Mesenchymal stem cell (in vitro differentiated cells and primary cell): ENCODE measurements at regions not wholly inside any gene's neighbourhood (a gene's known extent, or its start where the extent isn't known, plus 50 kb on each side); places are given as distances from the start of the nearest gene placed in this dataset.

Source experiments
- DNase-seq: peaks from one replicate; pipeline ENCODE4 v3.0.0-alpha.2; 2013
- H2AFZ ChIP-seq: one replicate; pipeline ENCODE4 v1.6.1; 2013; ENCODE audit warnings: low read depth, mild to moderate bottlenecking, control low read depth, inconsistent platforms, low read length, moderate library complexity
- H2AK5ac ChIP-seq: 2 replicates; pipeline ENCODE4 v1.6.1; 2013; ENCODE audit warnings: low read length, moderate library complexity, mild to moderate bottlenecking, inconsistent platforms; ENCODE audit not compliant: severe bottlenecking
- H2BK120ac ChIP-seq: one replicate; pipeline ENCODE4 v1.6.1; 2013; ENCODE audit warnings: low read depth, mild to moderate bottlenecking, inconsistent platforms, low read length, moderate library complexity
- H2BK12ac ChIP-seq, 2 experiments: one replicate each; pipeline ENCODE4 v1.6.1; 2013; ENCODE audit warnings: inconsistent platforms in 2 of 2, low read length in 2 of 2, mild to moderate bottlenecking in 2 of 2, moderate library complexity in 2 of 2, control low read depth in 1 of 2
- H2BK15ac ChIP-seq: one replicate; pipeline ENCODE4 v1.6.1; 2013; ENCODE audit warnings: mild to moderate bottlenecking, low read depth, inconsistent platforms; ENCODE audit not compliant: poor library complexity, severe bottlenecking
- H2BK5ac ChIP-seq: 2 replicates; pipeline ENCODE4 v1.6.1; 2013; ENCODE audit warnings: low read depth, mild to moderate bottlenecking, low read length, control low read depth, inconsistent platforms; ENCODE audit not compliant: poor library complexity, severe bottlenecking
- H3K14ac ChIP-seq, 2 experiments: one replicate each; pipeline ENCODE4 v1.6.1; 2013; ENCODE audit warnings: inconsistent platforms in 2 of 2, low read length in 2 of 2, control low read depth in 1 of 2, mild to moderate bottlenecking in 1 of 2, moderate library complexity in 1 of 2
- H3K18ac ChIP-seq, 2 experiments: one replicate each; pipeline ENCODE4 v1.6.1; 2013; ENCODE audit warnings: inconsistent platforms in 2 of 2, low read length in 2 of 2, control low read depth in 1 of 2, low read depth in 1 of 2, mild to moderate bottlenecking in 1 of 2
- H3K23ac ChIP-seq, 2 experiments: one replicate each; pipeline ENCODE4 v1.6.1; 2013; ENCODE audit warnings: inconsistent platforms in 2 of 2, low read length in 2 of 2, mild to moderate bottlenecking in 2 of 2, moderate library complexity in 2 of 2, control low read depth in 1 of 2
- H3K27ac ChIP-seq: 2 replicates; pipeline ENCODE4 v1.5.1; 2013; ENCODE audit warnings: mild to moderate bottlenecking, moderate library complexity, low read length, control low read depth, inconsistent platforms; ENCODE audit not compliant: poor library complexity, severe bottlenecking
- H3K27me3 ChIP-seq, 2 experiments: 2 replicates each; pipeline versions ENCODE4 v1.6.1 to v1.7.0; 2013; ENCODE audit warnings: low read length in 2 of 2, mild to moderate bottlenecking in 2 of 2, moderate library complexity in 2 of 2, control low read depth in 1 of 2, inconsistent platforms in 1 of 2; ENCODE audit not compliant: control insufficient read depth in 1 of 2, insufficient read depth in 1 of 2
- H3K36me3 ChIP-seq, 2 experiments: 2 replicates each; pipeline versions ENCODE4 v1.6.1 to v1.7.0; 2013; ENCODE audit warnings: low read length in 2 of 2, control low read depth in 1 of 2, inconsistent platforms in 1 of 2, low read depth in 1 of 2, mild to moderate bottlenecking in 1 of 2; ENCODE audit not compliant: insufficient read depth in 2 of 2, control insufficient read depth in 1 of 2
- H3K4ac ChIP-seq, 2 experiments: one replicate each; pipeline ENCODE4 v1.6.1; 2013; ENCODE audit warnings: inconsistent platforms in 2 of 2, low read length in 2 of 2, mild to moderate bottlenecking in 2 of 2, moderate library complexity in 2 of 2, control low read depth in 1 of 2, low read depth in 1 of 2
- H3K4me1 ChIP-seq: 2 replicates; pipeline ENCODE4 v1.6.1; 2013; ENCODE audit warnings: low read depth, low read length, control low read depth; ENCODE audit not compliant: control insufficient read depth, insufficient read depth
- H3K4me2 ChIP-seq: 2 replicates; pipeline ENCODE4 v1.6.1; 2013; ENCODE audit warnings: low read length, mild to moderate bottlenecking, inconsistent platforms; ENCODE audit not compliant: poor library complexity, severe bottlenecking
- H3K4me3 ChIP-seq, 2 experiments: 2 replicates each; pipeline versions ENCODE4 v1.5.1 to v1.7.0; 2013; ENCODE audit warnings: low read length in 2 of 2, mild to moderate bottlenecking in 2 of 2, control low read depth in 1 of 2, low read depth in 1 of 2; ENCODE audit not compliant: insufficient read depth in 1 of 2
- H3K79me1 ChIP-seq: replicated peaks from 2 replicates; pipeline ENCODE4 v1.6.1; 2013; ENCODE audit warnings: mild to moderate bottlenecking, control low read depth, low read length, inconsistent platforms; ENCODE audit not compliant: poor library complexity, severe bottlenecking
- H3K9ac ChIP-seq: 2 replicates; pipeline ENCODE4 v1.7.0; 2013; ENCODE audit warnings: mild to moderate bottlenecking, low read length, moderate library complexity
- H3K9me3 ChIP-seq: 2 replicates; pipeline ENCODE4 v1.7.0; 2013; ENCODE audit warnings: mild to moderate bottlenecking, low read length; ENCODE audit not compliant: control insufficient read depth
- H4K8ac ChIP-seq: one replicate; pipeline ENCODE4 v1.6.1; 2013; ENCODE audit warnings: inconsistent platforms, mild to moderate bottlenecking, low read length, moderate library complexity
- H4K91ac ChIP-seq: one replicate; pipeline ENCODE4 v1.6.1; 2013; ENCODE audit warnings: mild to moderate bottlenecking, low read length, inconsistent platforms
- WGBS: methylation state at CpG from one replicate; pipeline ENCODE4 v1.1.7; 2013; ENCODE audit warnings: mixed read lengths; 5-methylcytosine and 5-hydroxymethylcytosine counted together

DNA sequence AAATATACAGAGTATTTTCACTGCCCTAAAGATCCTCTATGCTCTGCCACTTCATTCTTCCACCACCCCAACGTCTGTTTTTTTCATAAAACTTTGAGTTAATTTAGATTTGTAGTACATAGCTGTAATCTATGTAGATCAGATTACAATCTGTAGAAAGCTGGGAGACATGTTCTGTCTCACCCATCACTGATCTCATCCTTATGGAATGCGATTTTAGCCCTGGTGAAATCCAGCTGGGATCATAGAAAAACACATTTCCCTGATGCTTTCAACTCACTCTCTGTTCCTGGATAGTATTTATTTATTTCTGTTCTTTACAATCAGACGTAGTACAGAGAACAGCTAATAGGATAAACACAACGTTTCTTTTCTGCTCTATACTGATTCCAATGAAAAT lies 521.0 kb downstream of the KIF20B start:
- WGBS, result 0% methylated on average over 2 of the region's 4 CpGs
- H4K91ac ChIP-seq, result no peak overlapping the region
- no peak overlapping the region for H3K18ac ChIP-seq
- no peak overlapping the region for H2BK12ac ChIP-seq
- H2AFZ ChIP-seq, result no peak overlapping the region
- peak; percentile 81 for DNase-seq
- H3K27ac ChIP-seq, result no peak overlapping the region
- no peak overlapping the region for H2BK15ac ChIP-seq
- H3K23ac ChIP-seq, result no peak overlapping the region
- H2BK120ac ChIP-seq, result no peak overlapping the region
- H3K4ac ChIP-seq, result no peak overlapping the region
- no peak overlapping the region for H2BK5ac ChIP-seq
- no peak overlapping the region for H3K9ac ChIP-seq
- no peak overlapping the region for H3K4me2 ChIP-seq
- H3K9me3 ChIP-seq, result no peaks in the 10 kb centered on the region
- no peak overlapping the region for H4K8ac ChIP-seq
- H3K27me3 ChIP-seq, result no peaks in the 10 kb centered on the region
- H2AK5ac ChIP-seq, result no peak overlapping the region
- no peak overlapping the region for H3K4me3 ChIP-seq
- H3K4me1 ChIP-seq, result peaks cover 2% of the 10 kb centered on the region
- no peaks in the 10 kb centered on the region for H3K79me1 ChIP-seq
- H3K36me3 ChIP-seq, result no peaks in the 10 kb centered on the region
- H3K14ac ChIP-seq, result no peak overlapping the region

DNA sequence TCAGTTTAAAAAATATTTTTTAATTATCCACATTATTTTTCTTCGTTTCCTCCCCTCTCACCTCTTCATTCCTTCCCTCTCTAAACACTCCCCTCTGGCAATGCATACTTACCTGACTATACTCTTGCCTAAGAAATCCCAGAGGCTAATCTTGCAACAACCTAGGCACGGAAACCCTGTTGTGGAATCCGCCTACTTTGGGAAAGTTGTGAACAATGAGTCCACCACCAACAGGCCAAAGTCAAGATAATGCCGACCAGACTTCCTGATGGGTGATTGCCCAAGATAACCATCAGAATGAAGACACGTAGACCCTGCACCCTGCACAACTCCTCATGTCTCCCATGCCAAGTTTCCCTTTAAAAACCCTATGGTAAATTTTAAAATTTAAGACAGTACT lies 521.5 kb downstream of the KIF20B start:
- 65% methylated on average over 5 of the region's 5 CpGs for WGBS

DNA sequence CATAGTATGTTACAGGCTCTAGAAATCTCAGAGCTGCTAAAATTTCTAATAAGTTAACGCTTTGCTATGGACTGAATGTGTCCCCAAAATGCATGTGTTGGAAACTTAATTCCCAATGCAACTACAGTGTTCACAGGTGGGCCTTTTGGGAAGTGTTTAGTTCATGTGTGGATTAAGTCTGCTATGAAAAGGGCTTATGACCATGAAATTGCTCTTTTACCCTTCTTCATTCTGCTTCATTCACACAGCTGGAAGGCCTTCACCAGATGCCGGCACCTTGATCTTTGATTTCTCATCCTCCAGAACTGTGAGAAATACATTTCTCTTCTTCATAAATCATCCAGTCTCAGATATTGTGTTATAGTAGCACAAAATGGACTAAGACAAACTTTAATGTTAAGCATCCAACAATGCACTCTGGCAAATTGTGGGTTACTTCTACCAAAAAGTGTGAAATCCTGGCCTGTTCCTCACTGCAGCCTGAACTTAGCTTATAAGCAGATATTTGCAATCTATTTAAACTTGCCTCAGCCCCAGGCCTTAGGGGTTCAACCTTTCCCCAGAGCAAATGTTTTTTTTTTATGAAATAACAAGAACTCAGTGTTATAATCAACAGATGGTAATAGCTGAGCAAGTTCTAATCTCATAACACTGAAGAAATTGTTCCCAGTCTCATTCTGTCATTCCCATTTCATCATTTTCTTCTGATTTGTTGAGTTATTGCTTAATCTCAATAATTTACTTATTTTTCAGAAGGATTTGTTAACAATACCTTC lies 523.6 kb downstream of the KIF20B start:
- Histone ChIP-seq H3K27ac (no peak overlapping the region), H3K4me2 (no peak overlapping the region), H2AK5ac (no peak overlapping the region), H2AFZ (no peak overlapping the region), H2BK15ac (no peak overlapping the region), H3K4me1 (peaks cover 2% of the 10 kb centered on the region), H3K36me3 (no peaks in the 10 kb centered on the region), H2BK120ac (no peak overlapping the region), H3K9ac (no peak overlapping the region), H3K23ac (no peak overlapping the region), H3K14ac (no peak overlapping the region), H4K91ac (no peak overlapping the region), H2BK12ac (no peak overlapping the region), H3K18ac (no peak overlapping the region), H3K4ac (no peak overlapping the region), H3K9me3 (peaks cover 10% of the 10 kb centered on the region), H4K8ac (no peak overlapping the region), H3K27me3 (no peaks in the 10 kb centered on the region), H3K79me1 (no peaks in the 10 kb centered on the region), H2BK5ac (no peak overlapping the region), H3K4me3 (no peak overlapping the region)
- WGBS, result 100% methylated on average over 2 of the region's 2 CpGs
- no peak for DNase-seq

More for the DNA sequence above, 521.5 kb downstream of the KIF20B start:
- Histone ChIP-seq H3K27me3 (no peaks in the 10 kb centered on the region), H2BK5ac (no peak overlapping the region), H3K4me1 (peaks cover 2% of the 10 kb centered on the region), H3K79me1 (no peaks in the 10 kb centered on the region), H3K27ac (peak overlapping the region; percentile 10), H3K4ac (peak overlapping the region; percentile 33 to 63), H2AFZ (no peak overlapping the region), H2BK12ac (peak overlapping the region; percentile 52 to 94), H4K91ac (no peak overlapping the region), H4K8ac (no peak overlapping the region), H2BK15ac (peak overlapping the region; percentile 19), H3K23ac (no peak overlapping the region), H3K9me3 (no peaks in the 10 kb centered on the region), H3K18ac (peak overlapping the region; percentile 48), H3K14ac (peak overlapping the region in 1 of 2 experiments; percentile 11), H3K4me3 (no peak overlapping the region), H3K36me3 (no peaks in the 10 kb centered on the region), H2BK120ac (peak overlapping the region; percentile 57), H3K9ac (no peak overlapping the region), H2AK5ac (peak overlapping the region; percentile 97), H3K4me2 (no peak overlapping the region)
- no peak for DNase-seq

DNA sequence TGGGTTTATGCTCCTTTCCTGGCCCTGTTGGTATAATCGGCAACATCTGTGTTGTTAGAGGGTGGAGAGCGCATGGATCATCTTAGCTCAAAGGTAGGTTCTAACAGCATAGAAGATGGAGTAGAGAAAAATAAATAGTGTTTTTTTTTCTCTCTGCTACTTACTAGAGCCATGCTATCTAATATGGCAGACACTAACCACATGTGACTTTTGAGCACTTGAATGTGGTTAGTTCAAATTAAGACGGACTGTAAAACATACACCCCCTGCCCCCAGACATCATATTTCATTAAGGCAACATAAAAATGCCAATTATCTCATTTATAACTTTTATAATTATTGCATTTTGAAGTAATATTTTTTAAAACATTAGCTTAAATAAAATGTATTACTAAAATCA lies 525.1 kb downstream of the KIF20B start:
- Histone ChIP-seq H3K18ac (peak overlapping the region in 1 of 2 experiments; percentile 62), H2BK12ac (no peak overlapping the region), H3K23ac (no peak overlapping the region), H3K27ac (no peak overlapping the region), H2BK5ac (no peak overlapping the region), H2BK120ac (no peak overlapping the region), H2AFZ (no peak overlapping the region), H3K4me1 (peaks cover 2% of the 10 kb centered on the region), H3K9me3 (peaks cover 10% of the 10 kb centered on the region), H3K79me1 (no peaks in the 10 kb centered on the region), H2BK15ac (no peak overlapping the region), H4K91ac (no peak overlapping the region), H3K4me3 (no peak overlapping the region), H3K9ac (no peak overlapping the region), H3K36me3 (no peaks in the 10 kb centered on the region), H3K27me3 (no peaks in the 10 kb centered on the region), H4K8ac (no peak overlapping the region), H2AK5ac (no peak overlapping the region), H3K14ac (no peak overlapping the region), H3K4ac (no peak overlapping the region), H3K4me2 (no peak overlapping the region)
- WGBS, result 70% methylated on average over 2 of the region's 3 CpGs
- DNase-seq, result no peak
